ENCODE measurements at regions not wholly inside any gene's neighbourhood (a gene's known extent, or its start where the extent isn't known, plus 50 kb on each side); places are given as distances from the start of the nearest gene placed in this dataset.

DNA sequence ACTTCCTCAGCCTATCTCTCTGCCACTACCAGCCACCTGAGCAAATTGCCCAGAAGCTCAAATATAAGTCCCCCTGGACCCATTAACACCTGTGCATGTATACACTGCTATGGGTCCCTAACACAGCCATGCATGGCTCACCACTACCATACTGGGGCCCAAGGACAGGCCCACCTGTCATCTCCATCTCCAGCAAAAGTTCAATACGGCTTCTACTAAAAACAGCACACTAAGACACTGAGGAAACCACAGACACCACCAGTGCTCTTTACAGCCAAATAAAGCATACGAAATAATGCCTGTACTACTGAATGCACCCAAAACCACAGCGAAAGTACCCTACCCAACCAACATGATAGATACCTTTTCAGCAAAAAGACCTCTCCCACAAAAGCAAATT, 85.6 kb upstream of the GHR start:
- intact Hi-C loops (cut with DNase I, micrococcal nuclease) = no loop called here
- peaks cover 16 to 17% of the 10 kb centered on the region in 2 experiments for H3K9me3 ChIP-seq (ENCODE audit: control insufficient read depth in 1 of 2, insufficient read depth in 1 of 2, low read length in 2 of 2)
- no peaks in the 10 kb centered on the region for H3K4me1 ChIP-seq (ENCODE audit: insufficient read depth, low read length)
- Mint-ChIP-seq H3K4me3 (no peak overlapping the region), H3K27ac (no peak overlapping the region), H3K36me3 (ENCODE audit: low read depth) (no peaks in the 10 kb centered on the region), H3K9me3 (peaks cover 20% of the 10 kb centered on the region), H3K27me3 (no peaks in the 10 kb centered on the region), H3K4me1 (ENCODE audit: low read depth) (no peaks in the 10 kb centered on the region)
- H3K4me3 ChIP-seq (ENCODE audit: low read length) = no peak overlapping the region
- TF ChIP-seq, protein P1, sequence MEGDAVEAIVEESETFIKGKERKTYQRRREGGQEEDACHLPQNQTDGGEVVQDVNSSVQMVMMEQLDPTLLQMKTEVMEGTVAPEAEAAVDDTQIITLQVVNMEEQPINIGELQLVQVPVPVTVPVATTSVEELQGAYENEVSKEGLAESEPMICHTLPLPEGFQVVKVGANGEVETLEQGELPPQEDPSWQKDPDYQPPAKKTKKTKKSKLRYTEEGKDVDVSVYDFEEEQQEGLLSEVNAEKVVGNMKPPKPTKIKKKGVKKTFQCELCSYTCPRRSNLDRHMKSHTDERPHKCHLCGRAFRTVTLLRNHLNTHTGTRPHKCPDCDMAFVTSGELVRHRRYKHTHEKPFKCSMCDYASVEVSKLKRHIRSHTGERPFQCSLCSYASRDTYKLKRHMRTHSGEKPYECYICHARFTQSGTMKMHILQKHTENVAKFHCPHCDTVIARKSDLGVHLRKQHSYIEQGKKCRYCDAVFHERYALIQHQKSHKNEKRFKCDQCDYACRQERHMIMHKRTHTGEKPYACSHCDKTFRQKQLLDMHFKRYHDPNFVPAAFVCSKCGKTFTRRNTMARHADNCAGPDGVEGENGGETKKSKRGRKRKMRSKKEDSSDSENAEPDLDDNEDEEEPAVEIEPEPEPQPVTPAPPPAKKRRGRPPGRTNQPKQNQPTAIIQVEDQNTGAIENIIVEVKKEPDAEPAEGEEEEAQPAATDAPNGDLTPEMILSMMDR (IDR thresholded peaks at IDR 0.05) = no peak
- no peaks in the 10 kb centered on the region for H3K27me3 ChIP-seq (ENCODE audit: control insufficient read depth in 1 of 2, insufficient read depth in 2 of 2, low read length in 2 of 2)
- no peaks in the 10 kb centered on the region for H3K36me3 ChIP-seq (ENCODE audit: insufficient read depth, low read length)
- POLR2A ChIA-PET = no interaction called here
- DNase-seq (no peak), ATAC-seq (ENCODE audit: poor library complexity) (no peak)
- CTCF ChIA-PET = no interaction called here
- H3K27ac ChIP-seq (ENCODE audit: low read depth in 1 of 2, low read length in 2 of 2) = no peak overlapping the region

DNA sequence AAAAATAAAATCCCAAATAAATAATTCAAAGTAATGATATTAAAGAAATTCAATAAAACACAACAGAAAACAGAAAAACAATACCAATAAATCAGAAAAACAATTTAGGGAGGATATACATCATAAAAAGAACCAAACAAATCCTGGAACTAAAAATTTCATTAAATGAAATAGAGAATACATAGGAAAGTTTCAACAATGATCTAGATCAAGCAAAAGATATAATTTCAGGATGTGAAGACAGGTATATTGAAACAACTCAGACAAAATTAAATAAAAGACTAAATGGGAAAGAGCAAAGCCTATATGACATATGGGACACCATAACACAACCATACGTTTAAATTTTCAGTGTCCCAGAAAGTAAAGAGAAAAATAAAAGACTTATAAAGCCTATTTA, 85.1 kb upstream of the GHR start:
- ATAC-seq (ENCODE audit: poor library complexity) (no peak), DNase-seq (no peak)
- Histone ChIP-seq H3K27ac (ENCODE audit: low read depth in 1 of 2, low read length in 2 of 2) (no peak overlapping the region), H3K36me3 (ENCODE audit: insufficient read depth, low read length) (no peaks in the 10 kb centered on the region), H3K9me3 (ENCODE audit: control insufficient read depth in 1 of 2, insufficient read depth in 1 of 2, low read length in 2 of 2) (peaks cover 16 to 17% of the 10 kb centered on the region in 2 experiments), H3K27me3 (ENCODE audit: control insufficient read depth in 1 of 2, insufficient read depth in 2 of 2, low read length in 2 of 2) (no peaks in the 10 kb centered on the region), H3K4me1 (ENCODE audit: insufficient read depth, low read length) (no peaks in the 10 kb centered on the region), H3K4me3 (ENCODE audit: low read length) (no peak overlapping the region)
- H3K9me3 Mint-ChIP-seq = peaks cover 20% of the 10 kb centered on the region
- H3K36me3 Mint-ChIP-seq (ENCODE audit: low read depth) = no peaks in the 10 kb centered on the region
- no peaks in the 10 kb centered on the region for H3K27me3 Mint-ChIP-seq
- CTCF ChIA-PET = no interaction called here
- intact Hi-C loops (cut with DNase I, micrococcal nuclease) = no loop called here
- TF ChIP-seq, protein P1 (IDR thresholded peaks at IDR 0.05) = no peak
- H3K4me1 Mint-ChIP-seq (ENCODE audit: low read depth) = no peaks in the 10 kb centered on the region
- no peak overlapping the region for H3K4me3 Mint-ChIP-seq
- H3K27ac Mint-ChIP-seq = no peak overlapping the region
- POLR2A ChIA-PET = no interaction called here

DNA sequence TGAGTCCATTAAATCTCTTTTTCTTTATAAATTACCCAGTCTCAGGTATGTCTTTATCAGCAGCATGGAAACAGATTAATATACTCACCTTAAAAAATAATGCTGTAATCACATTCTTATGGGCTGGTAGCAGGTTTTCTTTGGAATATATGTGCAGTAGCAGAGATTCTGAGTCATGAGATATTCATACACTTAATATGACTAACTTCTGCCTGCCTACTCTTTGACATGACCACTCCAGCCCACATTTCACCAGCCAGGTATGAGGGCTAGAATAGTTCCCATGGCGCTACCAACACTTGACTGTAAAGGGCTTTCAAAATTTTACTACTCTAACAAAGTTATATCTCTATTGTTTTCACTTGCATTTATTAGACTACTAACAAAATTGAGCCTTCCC, 74.1 kb upstream of the GHR start:
- peaks cover 0 to 7% of the 10 kb centered on the region in 2 experiments for H3K9me3 ChIP-seq (ENCODE audit: control insufficient read depth in 1 of 2, insufficient read depth in 1 of 2, low read length in 2 of 2)
- H3K4me3 Mint-ChIP-seq = no peak overlapping the region
- H3K4me1 Mint-ChIP-seq (ENCODE audit: low read depth) = no peaks in the 10 kb centered on the region
- no peaks in the 10 kb centered on the region for H3K27me3 ChIP-seq (ENCODE audit: control insufficient read depth in 1 of 2, insufficient read depth in 2 of 2, low read length in 2 of 2)
- TF ChIP-seq, protein P1 (IDR thresholded peaks at IDR 0.05) = no peak
- no peaks in the 10 kb centered on the region for H3K36me3 Mint-ChIP-seq (ENCODE audit: low read depth)
- no peaks in the 10 kb centered on the region for H3K27me3 Mint-ChIP-seq
- DNase-seq (no peak), ATAC-seq (ENCODE audit: poor library complexity) (no peak)
- no peaks in the 10 kb centered on the region for H3K4me1 ChIP-seq (ENCODE audit: insufficient read depth, low read length)
- no peak overlapping the region for H3K27ac ChIP-seq (ENCODE audit: low read depth in 1 of 2, low read length in 2 of 2)
- intact Hi-C loops (cut with DNase I, micrococcal nuclease) = no loop called here
- H3K27ac Mint-ChIP-seq = no peak overlapping the region
- H3K4me3 ChIP-seq (ENCODE audit: low read length) = no peak overlapping the region
- ChIA-PET POLR2A (no interaction called here), CTCF (no interaction called here)
- H3K36me3 ChIP-seq (ENCODE audit: insufficient read depth, low read length) = no peaks in the 10 kb centered on the region
- peaks cover 9% of the 10 kb centered on the region for H3K9me3 Mint-ChIP-seq

Measured in CD4-positive, alpha-beta T cell (primary cell).